ENCODE measurements at regions not wholly inside any gene's neighbourhood (a gene's known extent, or its start where the extent isn't known, plus 50 kb on each side); places are given as distances from the start of the nearest gene placed in this dataset.

GRCh38 chr9:21570643-21571275 lies 88.6 kb upstream of the IFNE start:
- TF ChIP-seq TAF1 (IDR thresholded peaks at IDR 0.05; ENCODE audit: borderline replicate concordance, insufficient read depth, low read length) (no peak), POLR2AphosphoS5 (IDR thresholded peaks at IDR 0.05; ENCODE audit: low read depth, low read length) (no peak), SIN3A (IDR thresholded peaks at IDR 0.05; ENCODE audit: borderline replicate concordance, insufficient read depth, low read length) (no peak), REST (IDR thresholded peaks at IDR 0.05; ENCODE audit: insufficient read depth in 1 of 2, low read depth in 2 of 2, low read length in 2 of 2) (no peak)
